Endothelial cell of umbilical vein (primary cell): ENCODE measurements at regions not wholly inside any gene's neighbourhood (a gene's known extent, or its start where the extent isn't known, plus 50 kb on each side); places are given as distances from the start of the nearest gene placed in this dataset.

Source experiments
- BruUV-seq: library from RNA; stranded (reverse); fragments of 400-500 nt; replicated peaks from 2 replicates; lab custom pipeline; 2021; lab: Mats Ljungman, UMichigan
- CTCF ChIA-PET: fragments of 300-600, 350-600 bp; sonication (Branson Sonifier 250); formaldehyde crosslinking; loops from one replicate; lab custom pipeline; 2021; ENCODE audit warnings: antibody characterized with exemption, inconsistent platforms; lab: Charles Lee
- POLR2A ChIA-PET: fragments of 300-600, 350-600 bp; sonication (Branson Sonifier 250); formaldehyde crosslinking; loops from one replicate; lab custom pipeline; 2021; ENCODE audit warnings: antibody characterized with exemption, inconsistent platforms; lab: Charles Lee
- DNase-seq: peaks from one replicate; pipeline ENCODE4 v3.0.0-alpha.2; 2011; ENCODE audit warnings: low read depth, low spot score
- FAIRE-seq: peaks from 2 replicates; lab custom pipeline; 2011; peaks lifted over from hg19 to GRCh38; lab: Jason Lieb, UNC
- H2AFZ ChIP-seq: 2 replicates; pipeline ENCODE4 v1.6.0; 2012; ENCODE audit warnings: low read depth, low read length, control low read depth, inconsistent platforms
- H3K27ac ChIP-seq: 2 replicates; pipeline ENCODE4 v1.5.1; 2011; ENCODE audit warnings: low read depth, mild to moderate bottlenecking, control low read depth, low read length, moderate library complexity; ENCODE audit not compliant: insufficient read depth
- H3K27me3 ChIP-seq, 2 experiments: 2 replicates each; pipeline versions ENCODE4 v1.6.0 to v1.6.1; 2011; ENCODE audit warnings: low read length in 2 of 2, mixed read lengths in 1 of 2; ENCODE audit not compliant: control insufficient read depth in 2 of 2, insufficient read depth in 2 of 2
- H3K36me3 ChIP-seq, 2 experiments: 2 replicates in 1 of 2; 3 replicates in 1 of 2; pipeline ENCODE4 v1.5.1; 2011; ENCODE audit warnings: low read length in 2 of 2, mild to moderate bottlenecking in 1 of 2, moderate library complexity in 1 of 2; ENCODE audit not compliant: control insufficient read depth in 2 of 2, insufficient read depth in 2 of 2; ENCODE audit errors: extremely low read depth in 1 of 2
- H3K4me1 ChIP-seq: 3 replicates; pipeline ENCODE4 v1.5.1; 2011; ENCODE audit warnings: mild to moderate bottlenecking, low read length; ENCODE audit not compliant: control insufficient read depth, insufficient read depth; ENCODE audit errors: extremely low read depth
- H3K4me2 ChIP-seq: 2 replicates; pipeline ENCODE4 v1.6.1; 2011; ENCODE audit warnings: low read length, control low read depth, mixed read lengths; ENCODE audit not compliant: insufficient read depth
- H3K4me3 ChIP-seq, 3 experiments: fragments of 200-600 bp in 1 of 3; sonication (generic), shearing (Covaris generic) in 1 of 3; replicated peaks in 1 of 3; 2 replicates each; pipeline ENCODE4 v1.5.1; 2011 to 2016; ENCODE audit warnings: control low read depth in 3 of 3, low read length in 3 of 3, mild to moderate bottlenecking in 2 of 3, inconsistent platforms in 1 of 3, low read depth in 1 of 3, moderate library complexity in 1 of 3; ENCODE audit not compliant: insufficient read depth in 1 of 3
- H3K79me2 ChIP-seq: 2 replicates; pipeline ENCODE4 v1.6.0; 2012; ENCODE audit warnings: low read length, inconsistent platforms; ENCODE audit not compliant: control insufficient read depth, insufficient read depth
- H3K9ac ChIP-seq: replicated peaks from 2 replicates; pipeline ENCODE3; 2011; ENCODE audit warnings: low read length, control low read depth; ENCODE audit not compliant: insufficient read depth; ENCODE audit errors: extremely low read depth
- H3K9me1 ChIP-seq: replicated peaks from 3 replicates; pipeline ENCODE4 v1.6.0; 2011; ENCODE audit warnings: mild to moderate bottlenecking, low read length; ENCODE audit not compliant: control insufficient read depth, insufficient read depth; ENCODE audit errors: extremely low read depth
- H3K9me3 ChIP-seq: replicated peaks from 2 replicates; pipeline ENCODE4 v1.5.1; 2012; ENCODE audit warnings: low read length, inconsistent platforms; ENCODE audit not compliant: control insufficient read depth, insufficient read depth
- H4K20me1 ChIP-seq: replicated peaks from 2 replicates; pipeline ENCODE3; 2011; ENCODE audit warnings: mild to moderate bottlenecking, low read length; ENCODE audit not compliant: control insufficient read depth, insufficient read depth; ENCODE audit errors: extremely low read depth
- CTCF ChIP-seq, 2 donors: IDR thresholded peaks; 1 replicate in 1 of 2; 2 replicates in 1 of 2; pipeline ENCODE4 v1.5.1; 2011; ENCODE audit warnings: low read length in 2 of 2, mild to moderate bottlenecking in 2 of 2, moderate library complexity in 2 of 2, control low read depth in 1 of 2, inconsistent platforms in 1 of 2, low read depth in 1 of 2; ENCODE audit not compliant: insufficient read depth in 1 of 2; ENCODE audit errors: extremely low read depth in 1 of 2
- EZH2 ChIP-seq: IDR thresholded peaks from 2 replicates; pipeline ENCODE4 v1.6.1; 2012; ENCODE audit warnings: borderline replicate concordance, low read depth, mild to moderate bottlenecking, moderate library complexity, low read length, inconsistent platforms; ENCODE audit not compliant: severe bottlenecking
- GATA2 ChIP-seq: IDR thresholded peaks from 2 replicates; pipeline ENCODE4 v1.7.0; 2011; ENCODE audit warnings: low read depth, mild to moderate bottlenecking, moderate library complexity, mixed read lengths, low read length; ENCODE audit not compliant: insufficient read length, insufficient read depth
- JUN ChIP-seq: IDR thresholded peaks from 2 replicates; pipeline ENCODE4 v1.6.1; 2011; ENCODE audit warnings: borderline replicate concordance, low read depth; ENCODE audit not compliant: insufficient read length, insufficient read depth
- MAX ChIP-seq: IDR thresholded peaks from 2 replicates; pipeline ENCODE4 v1.6.1; 2011; ENCODE audit not compliant: insufficient read depth, insufficient read length
- MYC ChIP-seq: IDR thresholded peaks from one replicate; pipeline ENCODE4 v1.6.1; 2011; ENCODE audit warnings: mild to moderate bottlenecking, low read depth, low read length
- POLR2A ChIP-seq: IDR thresholded peaks from 2 replicates; pipeline ENCODE4 v1.6.1; 2012; ENCODE audit warnings: low read depth, mild to moderate bottlenecking, control low read depth, low read length
- POLR2AphosphoS5 ChIP-seq: IDR thresholded peaks from 2 replicates; pipeline ENCODE4 v1.6.1; 2012; ENCODE audit warnings: low read depth, mild to moderate bottlenecking, control low read depth, low read length, moderate library complexity; ENCODE audit not compliant: insufficient read depth
- dilution Hi-C: fragments of 300-500 bp; cut with MboI; formaldehyde crosslinking; loops from one replicate; pipeline ENCODE4 v1.15.0; 2019; ENCODE audit warnings: low sequenced_read_pairs; ENCODE audit not compliant: extremely low pct_ligation_motif_present
- intact Hi-C: fragments of 100-400 bp; cut with micrococcal nuclease; formaldehyde crosslinking; loops from one replicate; pipeline ENCODE4 v1.10.0; 2022

- peaks cover 6% of the 10 kb centered on the region for H3K4me1 ChIP-seq
- TF ChIP-seq POLR2A = no peak
- no peak for TF ChIP-seq EZH2
- no peak for TF ChIP-seq MYC
- no peak for TF ChIP-seq POLR2AphosphoS5
- TF ChIP-seq CTCF (IDR thresholded peaks at IDR 0.05; ENCODE audit: extremely low read depth in 1 of 2, insufficient read depth in 1 of 2, low read depth in 1 of 2, low read length in 2 of 2) = no peak
- H3K79me2 ChIP-seq = peaks cover 14% of the 10 kb centered on the region
- H3K27me3 ChIP-seq = no peaks in the 10 kb centered on the region
- no peak for FAIRE-seq
- CTCF ChIA-PET = no interaction called here
- H2AFZ ChIP-seq = no peak overlapping the region
- POLR2A ChIA-PET = no interaction called here
- no TSS peak for BruUV-seq
- dilution Hi-C loops = no loop called here
- H3K9me3 ChIP-seq = no peaks in the 10 kb centered on the region
- H3K4me2 ChIP-seq = no peak overlapping the region
- H3K9ac ChIP-seq = no peak overlapping the region
- no peak overlapping the region for H3K4me3 ChIP-seq
- no peak overlapping the region for H3K27ac ChIP-seq
- no peaks in the 10 kb centered on the region for H3K9me1 ChIP-seq
- no peaks in the 10 kb centered on the region for H3K36me3 ChIP-seq
- H4K20me1 ChIP-seq = no peaks in the 10 kb centered on the region
- intact Hi-C loops = no loop called here
- no peak for DNase-seq
These were observed 68.9 kb upstream of the VGLL4 start for GRCh38 chr3:11712646-11713045.

GRCh38 chr3:11711876-11712275, 68.2 kb upstream of the VGLL4 start:
- Histone ChIP-seq H3K9me3 (no peaks in the 10 kb centered on the region), H3K9me1 (no peaks in the 10 kb centered on the region), H3K4me2 (no peak overlapping the region), H3K9ac (no peak overlapping the region), H3K4me1 (no peaks in the 10 kb centered on the region), H3K36me3 (no peaks in the 10 kb centered on the region), H2AFZ (no peak overlapping the region), H3K27me3 (no peaks in the 10 kb centered on the region), H3K4me3 (no peak overlapping the region), H3K27ac (no peak overlapping the region), H4K20me1 (no peaks in the 10 kb centered on the region), H3K79me2 (peaks cover 13% of the 10 kb centered on the region)
- TF ChIP-seq CTCF (IDR thresholded peaks at IDR 0.05; ENCODE audit: extremely low read depth in 1 of 2, insufficient read depth in 1 of 2, low read depth in 1 of 2, low read length in 2 of 2) = no peak
- no peak for TF ChIP-seq EZH2
- TF ChIP-seq MAX = no peak
- no peak for TF ChIP-seq JUN
- no peak for TF ChIP-seq MYC
- no peak for TF ChIP-seq GATA2
- TF ChIP-seq POLR2A = no peak
- ChIA-PET CTCF (no interaction called here), POLR2A (no interaction called here)
- no TSS peak for BruUV-seq
- DNase-seq (no peak), FAIRE-seq (no peak)
- intact Hi-C loops = no loop called here
- dilution Hi-C loops = no loop called here
